CD1c-positive myeloid dendritic cell (primary cell): ENCODE measurements at regions not wholly inside any gene's neighbourhood (a gene's known extent, or its start where the extent isn't known, plus 50 kb on each side); places are given as distances from the start of the nearest gene placed in this dataset.

Experiments
- DNase-seq: peaks from one replicate; pipeline ENCODE4 v3.0.0-alpha.2; 2016; ENCODE audit errors: extremely low spot score

DNA sequence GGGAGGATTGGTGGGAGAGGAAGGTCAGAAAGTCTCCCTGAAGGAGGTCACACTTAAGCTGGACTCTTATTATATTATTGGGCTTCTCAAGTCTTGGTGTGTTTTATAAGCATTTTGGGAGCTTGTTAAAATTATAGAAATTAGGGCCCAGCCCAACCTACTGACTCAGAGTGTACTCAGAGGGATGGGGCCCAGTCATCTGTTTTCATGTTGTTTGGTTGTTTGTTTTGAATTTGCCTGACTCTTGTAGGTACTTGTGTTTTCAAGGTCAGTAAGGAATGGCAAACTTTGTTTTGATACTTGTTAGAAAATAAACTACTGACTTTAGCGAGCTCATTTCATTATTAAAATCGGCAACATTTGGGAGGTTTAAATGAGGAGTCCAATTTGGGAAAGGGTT is 152.0 kb downstream of the INSIG2 start:
- no peak for DNase-seq

DNA sequence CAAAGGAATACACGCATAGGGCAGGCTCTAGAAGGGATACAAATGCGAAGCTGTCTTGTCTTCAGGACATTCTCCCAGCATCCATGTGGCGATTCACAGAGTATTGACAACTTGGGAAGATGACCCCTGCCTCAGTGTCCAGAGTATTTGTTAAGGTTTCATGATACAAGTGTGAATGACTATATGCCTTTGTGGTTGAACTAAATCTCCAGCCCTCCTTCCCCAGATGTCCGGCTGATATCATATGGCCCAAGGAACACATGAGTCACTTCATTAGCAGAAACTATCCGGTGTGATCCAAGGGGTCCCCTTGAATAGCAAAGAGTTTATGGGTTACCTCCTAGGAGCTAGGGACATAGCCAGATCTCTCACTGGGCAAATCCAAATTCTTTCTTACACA is 151.0 kb downstream of the INSIG2 start:
- DNase-seq: no peak

DNA sequence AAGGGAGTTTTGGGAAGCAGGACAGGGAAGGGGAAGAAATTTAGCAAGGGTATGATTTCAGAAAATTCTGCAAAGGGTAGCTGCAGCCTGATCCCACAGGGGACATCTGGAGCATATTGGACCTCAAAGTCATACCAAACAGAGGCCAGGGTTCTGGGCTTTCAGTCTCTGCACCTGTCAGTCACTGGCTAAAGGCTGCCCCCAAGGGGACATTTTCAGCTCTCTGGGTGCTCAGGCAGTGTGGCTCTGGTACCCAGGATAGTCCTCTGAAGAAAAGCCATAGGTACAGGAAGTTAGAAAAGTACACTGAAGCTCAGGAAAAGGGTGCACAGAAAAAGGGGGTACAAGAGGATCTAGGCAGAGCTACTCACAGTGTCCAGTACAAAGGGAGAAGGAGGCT is 149.2 kb downstream of the INSIG2 start:
- no peak for DNase-seq

DNA sequence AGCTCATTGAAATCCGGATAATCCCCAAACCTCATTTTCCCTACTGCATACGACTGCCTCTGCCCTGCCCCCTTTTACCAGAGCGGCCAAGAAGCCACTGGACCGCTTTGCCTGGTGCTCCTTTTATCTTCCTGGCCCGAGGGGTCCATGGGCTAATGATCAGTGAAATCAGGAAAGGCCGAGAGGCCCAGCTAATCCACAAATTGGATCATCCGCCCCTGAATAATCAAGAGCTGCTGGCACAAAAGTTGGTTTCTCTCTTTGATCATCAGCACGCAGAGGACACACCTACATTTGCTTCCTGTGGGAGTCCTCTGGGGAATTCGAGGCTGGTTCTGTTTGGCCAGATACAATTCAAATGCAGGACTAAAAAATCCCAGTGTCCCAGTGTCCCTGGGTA is 144.5 kb downstream of the INSIG2 start:
- DNase-seq: no peak

DNA sequence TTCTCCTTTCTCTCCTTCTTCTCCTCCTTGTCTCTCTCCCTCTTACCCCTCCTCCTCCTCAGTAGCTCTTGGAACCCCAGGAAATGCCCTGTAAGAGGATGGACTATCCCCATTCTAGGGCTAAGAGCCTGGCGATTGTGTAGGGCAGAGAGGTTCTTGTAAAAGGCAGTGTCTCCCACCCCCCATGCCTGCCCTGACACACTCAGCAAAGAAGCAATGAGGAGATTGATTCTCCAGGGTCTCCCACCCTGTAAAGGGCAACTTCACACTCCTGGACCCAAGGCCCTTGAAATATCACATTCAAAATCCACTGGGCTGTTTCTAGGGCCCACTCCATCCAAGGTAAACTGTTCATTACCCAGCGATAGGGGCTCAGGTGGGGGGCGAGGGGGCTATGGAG is 144.1 kb downstream of the INSIG2 start:
- DNase-seq: no peak

DNA sequence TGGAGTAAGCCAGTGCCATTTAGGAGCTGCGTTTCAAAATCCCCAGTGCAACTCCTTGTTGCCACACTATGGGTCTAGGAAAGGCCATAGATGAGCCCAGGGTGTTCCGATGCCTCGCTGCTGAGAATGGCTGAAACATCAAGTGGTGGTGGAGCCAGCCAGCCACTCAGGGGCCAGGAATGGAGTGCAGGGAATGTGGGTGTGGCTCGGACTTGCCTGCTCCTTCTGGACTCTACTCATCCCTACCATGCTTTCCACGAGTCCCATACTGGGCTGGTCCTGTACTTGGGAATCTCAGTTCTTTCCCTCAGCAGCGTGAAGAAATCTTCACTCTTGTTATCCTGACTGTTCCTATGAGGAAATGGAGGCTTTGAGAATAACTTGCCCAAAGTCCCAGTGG is 143.5 kb downstream of the INSIG2 start:
- no peak for DNase-seq

DNA sequence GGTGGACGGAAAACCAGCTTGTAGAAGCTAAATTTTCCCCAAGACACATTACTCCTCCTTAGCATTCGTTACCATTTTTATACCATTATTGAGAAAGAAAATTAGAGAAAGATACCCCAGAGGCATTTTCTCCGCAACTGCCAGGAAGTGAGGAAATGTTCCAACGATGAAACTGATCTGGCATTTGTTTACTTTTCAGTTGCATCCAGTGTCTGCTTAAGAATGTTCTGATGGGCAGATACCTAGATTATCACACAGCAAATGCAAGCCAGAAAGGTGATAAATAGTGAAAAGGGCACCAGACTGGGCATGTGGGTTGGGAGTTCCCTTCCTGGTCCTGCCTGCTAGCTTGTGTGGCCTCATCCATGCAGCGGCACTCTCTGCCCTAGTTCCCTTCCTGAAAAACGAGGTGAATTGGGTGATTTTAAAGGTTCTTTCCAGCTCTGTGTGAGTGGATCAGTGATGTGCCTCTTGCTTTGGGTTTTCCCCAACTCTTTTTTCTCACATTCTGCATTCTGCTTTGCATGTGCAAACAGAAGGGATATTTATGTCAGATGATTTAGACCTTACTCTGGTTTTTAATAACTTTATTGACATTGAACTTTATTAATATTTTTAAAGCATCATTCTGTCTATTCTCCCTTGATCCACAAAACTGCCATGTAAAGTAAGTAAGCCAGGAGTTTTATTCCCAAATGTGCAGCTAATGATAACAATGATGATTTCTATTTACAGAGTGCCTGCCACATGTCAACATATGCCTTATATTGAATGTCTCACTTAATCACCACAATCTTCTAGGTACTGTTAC is 139.6 kb downstream of the INSIG2 start:
- no peak for DNase-seq

DNA sequence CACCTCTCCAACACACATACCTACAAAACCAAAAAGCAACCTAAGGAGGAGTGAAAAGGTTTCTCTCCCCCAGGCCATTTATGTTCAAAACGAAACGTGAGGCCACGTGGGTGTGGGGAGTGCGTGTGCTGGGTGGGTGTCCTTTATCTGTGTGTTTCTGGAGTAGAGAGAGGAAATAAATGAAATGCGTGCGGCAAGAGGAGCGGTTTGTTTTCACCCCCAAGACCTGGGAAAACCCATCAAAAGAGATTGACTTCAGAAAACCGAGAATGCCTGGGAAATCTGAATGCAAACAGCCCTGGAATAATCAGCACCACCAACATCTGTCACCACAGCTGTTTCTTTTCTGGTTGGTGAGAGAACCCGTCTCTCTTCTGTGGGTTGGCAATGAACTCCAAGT is 137.4 kb downstream of the INSIG2 start:
- no peak for DNase-seq

DNA sequence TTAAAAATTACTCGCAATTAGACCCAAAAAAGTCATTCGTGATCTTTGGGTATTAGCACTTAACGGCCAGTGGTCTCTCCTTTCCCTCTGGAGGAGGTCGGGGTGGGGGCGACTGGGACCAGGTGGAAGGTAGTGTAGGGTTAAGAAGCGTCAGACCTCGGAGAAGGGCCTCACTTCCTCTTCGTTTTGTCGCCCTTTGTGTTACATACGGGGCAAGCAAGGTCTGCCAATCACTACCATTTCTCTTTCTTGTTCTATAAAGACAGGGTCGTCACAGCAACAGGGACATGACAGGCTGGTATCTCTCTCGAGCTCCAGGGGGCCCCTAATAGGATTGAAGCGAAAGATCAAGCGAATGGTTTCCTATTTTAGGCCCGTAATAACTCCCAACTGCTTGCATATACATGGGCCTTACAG is 136.6 kb downstream of the INSIG2 start:
- DNase-seq: peak; percentile 11

DNA sequence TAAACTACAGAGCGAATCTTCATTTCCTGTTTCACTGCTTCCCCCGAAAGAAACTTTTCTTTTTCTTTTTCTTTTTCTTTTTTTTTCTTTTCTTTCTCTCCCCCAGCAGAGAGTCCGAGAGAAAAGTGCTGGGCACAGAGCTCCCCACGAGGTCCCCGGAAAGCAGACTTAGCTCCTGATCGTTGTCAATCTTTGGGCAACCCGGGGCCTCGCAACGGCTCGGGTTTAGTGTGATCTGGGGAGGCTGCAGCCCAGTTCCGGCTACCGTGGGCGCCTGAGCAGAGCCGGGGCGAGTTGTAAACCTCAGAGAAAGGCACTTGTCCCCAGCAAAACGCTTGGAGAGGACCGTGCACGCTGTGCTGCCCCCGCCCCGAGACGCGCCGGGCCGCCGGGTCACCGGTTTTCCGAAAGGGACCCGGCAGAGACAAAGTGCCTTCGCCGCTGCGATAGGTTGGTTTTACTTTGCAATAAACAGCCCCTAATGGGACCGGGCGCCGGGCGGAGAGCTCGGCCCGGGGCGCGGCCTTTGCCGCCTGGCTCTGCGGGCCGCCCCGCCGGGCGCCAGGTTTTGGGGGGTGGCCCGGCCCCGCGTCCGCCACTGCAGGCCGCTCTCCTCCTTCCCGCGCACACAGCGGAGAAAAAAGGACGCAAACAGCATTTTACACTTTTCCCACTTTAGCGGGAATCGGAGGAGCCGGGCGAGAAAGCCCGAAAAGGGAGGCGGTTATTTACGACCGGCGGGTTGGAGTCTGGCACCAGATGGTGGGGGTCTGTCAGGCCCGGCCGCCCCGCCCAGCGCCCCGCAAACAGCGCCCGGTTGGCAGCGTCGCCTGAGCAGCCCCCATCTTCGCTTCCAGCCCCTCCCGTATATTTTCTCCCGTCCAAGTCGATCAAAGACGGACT is 136.0 kb downstream of the INSIG2 start:
- DNase-seq: peak; percentile 29

DNA sequence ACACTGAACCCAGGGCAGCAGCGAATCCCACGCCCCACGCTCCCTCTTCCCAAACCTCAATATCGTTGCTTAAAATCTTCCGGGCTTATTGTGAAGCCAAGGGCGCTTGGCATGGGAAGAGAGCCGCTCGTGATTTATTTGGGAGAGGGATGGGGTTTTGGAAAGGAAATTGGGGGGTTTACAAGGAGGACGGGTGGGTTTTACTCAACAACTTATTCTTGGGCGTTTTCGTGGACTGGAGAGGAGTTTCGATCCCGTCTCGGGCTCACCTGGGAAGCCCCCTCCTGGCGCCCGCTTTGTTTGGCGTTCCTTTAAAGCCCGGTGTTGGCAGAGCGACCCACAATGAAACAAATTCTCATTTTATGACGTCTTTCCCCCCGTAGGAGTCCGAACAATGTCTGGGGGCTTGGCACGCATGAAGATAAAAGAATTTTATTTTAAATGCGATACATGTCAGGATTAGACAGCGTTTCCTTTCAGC is 135.3 kb downstream of the INSIG2 start:
- DNase-seq: no peak

DNA sequence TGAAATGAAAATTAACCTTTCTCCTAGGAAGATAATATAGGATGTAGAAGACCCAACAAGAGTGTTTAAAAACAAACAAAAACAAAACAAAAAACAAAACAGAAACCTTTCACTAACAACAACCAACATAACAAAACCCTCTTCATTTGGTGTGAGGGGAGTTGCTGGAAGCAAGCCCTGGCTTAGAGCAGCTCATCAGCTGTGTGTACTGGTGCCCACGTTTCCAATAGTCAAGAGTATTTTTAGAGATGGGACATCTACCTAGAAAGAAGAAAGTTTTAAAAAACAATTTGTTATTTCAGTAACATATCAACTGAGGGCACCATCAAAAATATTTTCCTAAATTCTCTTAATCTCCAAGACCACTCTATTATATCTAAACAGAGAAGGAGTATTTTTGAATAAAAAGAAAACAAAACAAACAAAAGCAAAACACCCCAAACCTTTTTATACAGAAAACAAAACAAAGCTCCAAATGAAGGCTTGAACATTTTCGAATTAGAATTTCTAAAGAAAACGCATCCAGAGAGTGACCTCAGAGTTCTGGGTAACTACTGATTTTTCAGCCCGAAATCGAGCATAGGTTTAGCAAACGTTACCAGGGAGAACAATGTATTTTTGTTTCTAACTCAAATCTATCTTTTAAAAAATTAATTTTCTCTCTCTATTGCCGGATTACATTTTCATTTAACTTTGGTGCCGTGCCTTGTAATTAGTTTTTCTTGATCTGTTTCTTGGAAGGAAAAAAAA is 134.6 kb downstream of the INSIG2 start:
- DNase-seq: no peak

DNA sequence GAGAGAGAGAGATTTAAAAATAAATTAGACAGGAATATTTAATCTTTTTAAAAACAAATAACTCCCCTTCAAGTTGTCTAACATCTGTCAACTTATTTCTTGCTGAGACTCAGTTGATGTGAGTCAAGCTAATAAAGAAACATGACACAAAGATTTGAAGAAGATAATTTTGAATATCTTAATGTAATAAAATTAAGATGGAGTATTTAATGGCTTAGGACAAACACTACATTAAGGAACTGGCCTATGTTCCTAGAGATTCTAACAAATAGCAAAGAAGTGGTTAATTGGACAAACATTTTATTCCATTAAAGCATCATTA is 134.0 kb downstream of the INSIG2 start:
- no peak for DNase-seq

DNA sequence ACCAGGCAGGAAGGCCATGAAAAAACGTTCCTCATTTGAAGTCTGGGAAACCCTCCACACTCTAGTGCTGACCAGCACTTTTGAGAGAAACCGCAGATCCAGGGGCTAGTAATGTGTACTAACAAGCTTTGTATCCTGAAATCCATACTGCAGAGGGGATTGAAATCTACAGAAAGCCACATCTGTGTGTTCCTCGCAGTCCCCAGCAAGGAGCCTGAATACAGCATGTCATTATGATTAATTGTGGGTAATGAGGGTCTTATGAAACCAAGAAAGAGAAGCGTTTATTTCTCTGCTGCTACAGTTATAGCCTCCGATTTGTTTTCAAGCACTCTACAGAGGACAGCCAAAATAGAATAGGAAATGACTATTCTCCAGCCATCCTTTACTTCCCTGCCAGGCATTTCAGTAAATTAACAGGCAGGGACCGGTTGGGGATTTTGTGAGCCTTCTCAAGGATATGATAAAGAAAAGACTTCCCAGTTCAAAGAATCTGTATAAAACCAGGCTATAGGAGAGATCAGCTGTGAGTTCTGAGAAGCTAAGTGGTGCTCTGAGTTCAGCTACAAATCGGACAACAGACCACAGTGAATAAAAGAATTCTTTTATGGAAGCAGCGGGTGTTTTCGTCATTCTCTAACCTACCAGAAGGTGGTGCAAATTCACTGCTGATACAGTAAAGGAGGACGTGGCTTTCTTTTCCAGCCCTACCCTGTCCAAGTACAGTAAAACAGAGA is 133.4 kb downstream of the INSIG2 start:
- peak; percentile 66 for DNase-seq

DNA sequence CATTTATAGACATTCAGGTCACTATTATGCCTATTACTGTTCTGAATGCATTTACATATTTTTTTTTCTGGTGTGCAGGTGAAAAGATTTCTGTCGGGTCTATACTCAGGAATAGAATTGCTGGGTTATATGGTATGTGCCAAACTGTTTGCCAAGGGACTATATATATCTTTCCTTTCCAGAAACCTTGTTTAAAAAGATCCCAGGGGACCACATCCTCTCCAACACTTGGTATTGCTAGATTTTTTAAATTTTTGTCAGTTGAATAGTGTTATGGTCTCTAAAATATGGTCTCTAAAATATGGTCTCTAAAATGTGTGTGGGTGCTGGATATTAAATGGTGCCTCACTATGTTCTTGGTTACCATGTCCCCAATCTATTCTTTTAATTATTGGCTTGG is 131.3 kb downstream of the INSIG2 start:
- DNase-seq: no peak

DNA sequence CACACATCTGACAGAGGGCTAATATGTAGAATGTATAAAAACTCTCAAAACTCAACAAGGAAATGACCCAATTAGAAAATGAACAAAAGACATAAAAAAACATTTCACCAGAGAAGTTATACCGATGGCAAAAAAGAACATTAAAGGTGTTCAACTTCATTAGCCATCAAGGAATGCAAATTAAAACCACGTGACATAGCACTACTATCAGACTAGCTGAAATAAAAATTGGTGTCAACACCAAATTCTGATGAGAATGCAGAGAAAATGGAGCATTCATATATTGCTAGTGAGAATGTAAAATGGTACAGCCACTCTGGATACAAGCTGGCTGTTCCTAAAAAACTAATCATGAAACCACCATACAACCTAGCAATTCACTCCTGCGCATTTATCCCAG is 128.0 kb downstream of the INSIG2 start:
- no peak for DNase-seq

DNA sequence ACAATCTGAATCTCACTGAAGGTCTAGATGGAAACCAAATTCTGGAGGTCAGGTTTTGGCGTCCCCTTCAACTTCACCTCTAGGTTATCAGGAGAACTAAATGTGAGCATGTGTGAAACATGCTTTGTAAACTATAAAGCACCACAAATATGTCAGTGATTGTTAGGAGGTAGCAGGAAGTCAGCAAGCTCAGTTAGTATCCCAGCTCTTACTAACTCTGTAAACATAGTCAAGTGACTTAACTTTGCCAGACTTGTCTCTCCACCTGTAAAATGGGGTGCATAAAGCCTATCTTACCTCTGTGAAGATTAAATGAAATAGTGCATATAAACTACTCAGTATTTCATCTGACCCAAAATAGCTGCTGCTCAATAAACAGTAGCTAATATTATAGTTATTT is 121.5 kb downstream of the INSIG2 start:
- DNase-seq: no peak

DNA sequence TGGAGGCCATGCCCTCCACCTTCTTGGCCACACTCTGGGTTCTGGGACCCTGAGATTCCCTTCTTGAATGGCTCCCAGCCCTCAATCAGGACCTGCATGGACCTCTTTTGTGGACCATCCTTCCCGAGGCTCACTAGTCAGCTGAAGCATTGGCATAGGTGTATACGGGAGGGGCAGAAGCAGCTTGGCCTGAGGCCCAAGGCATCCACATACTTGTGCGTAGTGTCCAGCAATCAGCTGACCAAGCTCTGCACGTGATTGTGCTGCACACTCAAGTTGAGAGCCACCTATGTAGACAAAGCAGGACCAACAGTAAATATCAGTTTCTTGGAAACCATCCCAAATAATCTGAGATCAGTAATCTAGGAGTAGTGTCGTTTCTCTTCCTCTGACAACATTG is 119.6 kb downstream of the INSIG2 start:
- DNase-seq: no peak

DNA sequence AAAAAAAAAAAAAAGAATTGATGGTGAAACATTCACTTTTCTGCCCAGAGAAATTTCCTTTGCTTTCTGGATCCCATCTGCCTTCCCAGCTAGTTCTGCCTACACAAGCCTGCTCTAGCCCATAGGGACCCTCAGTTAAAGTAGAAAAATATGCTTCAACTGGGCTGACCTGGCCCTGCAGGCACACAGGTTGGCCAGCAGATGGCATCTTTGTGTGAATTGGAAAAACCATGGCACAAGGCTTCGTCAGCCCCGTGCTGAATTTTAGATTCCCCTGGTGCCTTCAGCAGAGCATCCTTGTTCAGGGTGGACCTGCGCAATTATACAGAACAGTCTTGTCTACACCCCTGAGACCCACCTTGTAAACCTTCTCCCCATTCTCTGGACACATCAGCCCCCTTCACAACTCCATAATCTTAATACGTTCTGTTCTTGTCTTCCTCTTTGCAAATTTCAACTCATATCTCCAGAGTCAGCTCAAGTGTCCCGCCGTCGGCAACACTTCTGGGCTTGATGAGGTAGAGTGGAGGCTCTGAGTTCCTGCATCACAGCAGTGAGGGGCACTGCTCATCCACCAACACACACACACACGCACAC is 114.5 kb downstream of the INSIG2 start:
- DNase-seq: peak; percentile 59

DNA sequence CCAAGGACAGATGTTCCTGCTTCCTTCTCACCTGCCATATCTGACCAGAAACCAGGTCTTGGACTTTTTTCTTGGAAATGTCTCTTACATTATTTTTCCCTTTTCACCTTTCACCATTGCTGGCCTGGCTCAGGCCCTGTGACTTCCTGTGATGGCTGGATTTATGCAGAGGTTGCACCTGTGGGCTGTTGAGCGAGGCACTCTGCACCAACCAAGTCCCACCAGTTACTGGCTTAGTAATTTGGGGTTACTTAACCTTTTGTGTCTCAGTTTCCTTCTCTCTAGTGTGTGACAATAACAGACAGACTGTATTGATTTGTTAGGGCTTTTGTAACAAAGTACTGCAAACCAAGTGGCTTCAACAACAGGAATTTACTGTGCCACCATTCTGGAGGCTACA is 110.0 kb downstream of the INSIG2 start:
- no peak for DNase-seq

DNA sequence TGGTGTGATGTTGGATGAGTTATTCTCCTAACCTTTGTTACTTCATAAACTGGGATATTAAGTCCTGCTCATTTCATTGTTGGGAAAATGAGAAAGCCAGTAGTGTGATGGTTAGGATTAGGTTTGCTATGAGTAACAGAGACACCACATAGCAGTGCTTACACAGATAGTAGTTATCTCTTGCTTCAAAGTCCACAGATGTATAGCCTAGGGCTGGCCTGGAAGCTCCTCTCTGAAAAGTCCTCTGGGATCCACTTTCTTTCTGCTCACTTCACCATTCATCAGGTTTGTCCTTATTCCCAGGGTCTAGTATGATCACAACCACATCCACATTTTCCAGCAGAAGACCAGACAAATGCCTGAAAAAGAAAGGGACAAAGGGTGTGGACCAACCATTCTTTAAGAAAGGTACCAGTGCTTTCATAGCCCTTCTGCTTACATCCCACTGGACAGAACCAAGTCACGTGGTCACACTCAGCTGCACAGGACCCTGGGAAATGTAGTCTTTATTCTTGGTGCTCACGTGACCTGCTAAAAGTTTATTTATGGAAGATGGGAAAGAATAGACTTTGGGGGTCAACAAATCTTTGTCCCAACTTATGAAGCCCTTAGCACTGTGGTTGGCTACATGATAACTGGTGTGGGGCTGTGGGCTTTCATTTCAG is 108.9 kb downstream of the INSIG2 start:
- DNase-seq: no peak
